ENCODE measurements at regions not wholly inside any gene's neighbourhood (a gene's known extent, or its start where the extent isn't known, plus 50 kb on each side); places are given as distances from the start of the nearest gene placed in this dataset.

DNA sequence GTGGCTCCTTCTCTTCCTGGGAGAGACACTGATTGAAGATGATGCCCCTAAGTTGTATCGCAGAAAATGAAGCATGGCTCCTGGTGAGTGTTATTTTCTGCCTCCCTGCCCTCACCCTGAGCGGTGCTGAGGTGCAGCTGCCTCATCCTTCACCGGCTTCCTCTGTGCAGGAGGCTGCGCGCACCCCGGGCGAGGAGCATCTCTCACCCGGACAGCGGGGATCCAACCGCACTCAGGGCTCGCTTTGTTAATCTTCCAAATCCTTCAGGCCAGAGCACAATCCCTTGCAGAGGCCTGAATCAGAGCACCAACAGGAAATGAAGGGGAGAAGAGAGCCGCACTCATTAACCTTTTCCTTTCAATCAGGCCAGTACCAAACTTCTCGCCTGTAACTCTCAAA lies 910.3 kb downstream of the CCSER2 start:
- TF ChIP-seq ZNF132 (tag by site-specific recombination; IDR thresholded peaks at IDR 0.05; ENCODE audit: borderline replicate concordance) (no peak), ZBTB7A (tag by site-specific recombination; IDR thresholded peaks at IDR 0.05; ENCODE audit: low read depth) (no peak), YY2 (tag by site-specific recombination; IDR thresholded peaks at IDR 0.05) (no peak), ZNF10 (tag by site-specific recombination; IDR thresholded peaks at IDR 0.05) (no peak), ZNF311 (tag by site-specific recombination; IDR thresholded peaks at IDR 0.05; ENCODE audit: borderline replicate concordance) (no peak), KLF16 (tag by site-specific recombination; IDR thresholded peaks at IDR 0.05) (no peak), TRIM28 (IDR thresholded peaks at IDR 0.05; ENCODE audit: borderline replicate concordance, low read length) (no peak)
- TF ChIP-seq, protein P1, sequence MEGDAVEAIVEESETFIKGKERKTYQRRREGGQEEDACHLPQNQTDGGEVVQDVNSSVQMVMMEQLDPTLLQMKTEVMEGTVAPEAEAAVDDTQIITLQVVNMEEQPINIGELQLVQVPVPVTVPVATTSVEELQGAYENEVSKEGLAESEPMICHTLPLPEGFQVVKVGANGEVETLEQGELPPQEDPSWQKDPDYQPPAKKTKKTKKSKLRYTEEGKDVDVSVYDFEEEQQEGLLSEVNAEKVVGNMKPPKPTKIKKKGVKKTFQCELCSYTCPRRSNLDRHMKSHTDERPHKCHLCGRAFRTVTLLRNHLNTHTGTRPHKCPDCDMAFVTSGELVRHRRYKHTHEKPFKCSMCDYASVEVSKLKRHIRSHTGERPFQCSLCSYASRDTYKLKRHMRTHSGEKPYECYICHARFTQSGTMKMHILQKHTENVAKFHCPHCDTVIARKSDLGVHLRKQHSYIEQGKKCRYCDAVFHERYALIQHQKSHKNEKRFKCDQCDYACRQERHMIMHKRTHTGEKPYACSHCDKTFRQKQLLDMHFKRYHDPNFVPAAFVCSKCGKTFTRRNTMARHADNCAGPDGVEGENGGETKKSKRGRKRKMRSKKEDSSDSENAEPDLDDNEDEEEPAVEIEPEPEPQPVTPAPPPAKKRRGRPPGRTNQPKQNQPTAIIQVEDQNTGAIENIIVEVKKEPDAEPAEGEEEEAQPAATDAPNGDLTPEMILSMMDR (tag by site-specific recombination; IDR thresholded peaks at IDR 0.05), result no peak
- TF ChIP-seq, protein P2, sequence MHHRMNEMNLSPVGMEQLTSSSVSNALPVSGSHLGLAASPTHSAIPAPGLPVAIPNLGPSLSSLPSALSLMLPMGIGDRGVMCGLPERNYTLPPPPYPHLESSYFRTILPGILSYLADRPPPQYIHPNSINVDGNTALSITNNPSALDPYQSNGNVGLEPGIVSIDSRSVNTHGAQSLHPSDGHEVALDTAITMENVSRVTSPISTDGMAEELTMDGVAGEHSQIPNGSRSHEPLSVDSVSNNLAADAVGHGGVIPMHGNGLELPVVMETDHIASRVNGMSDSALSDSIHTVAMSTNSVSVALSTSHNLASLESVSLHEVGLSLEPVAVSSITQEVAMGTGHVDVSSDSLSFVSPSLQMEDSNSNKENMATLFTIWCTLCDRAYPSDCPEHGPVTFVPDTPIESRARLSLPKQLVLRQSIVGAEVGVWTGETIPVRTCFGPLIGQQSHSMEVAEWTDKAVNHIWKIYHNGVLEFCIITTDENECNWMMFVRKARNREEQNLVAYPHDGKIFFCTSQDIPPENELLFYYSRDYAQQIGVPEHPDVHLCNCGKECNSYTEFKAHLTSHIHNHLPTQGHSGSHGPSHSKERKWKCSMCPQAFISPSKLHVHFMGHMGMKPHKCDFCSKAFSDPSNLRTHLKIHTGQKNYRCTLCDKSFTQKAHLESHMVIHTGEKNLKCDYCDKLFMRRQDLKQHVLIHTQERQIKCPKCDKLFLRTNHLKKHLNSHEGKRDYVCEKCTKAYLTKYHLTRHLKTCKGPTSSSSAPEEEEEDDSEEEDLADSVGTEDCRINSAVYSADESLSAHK (tag by site-specific recombination; IDR thresholded peaks at IDR 0.05), result no peak
- TF ChIP-seq, protein P3, sequence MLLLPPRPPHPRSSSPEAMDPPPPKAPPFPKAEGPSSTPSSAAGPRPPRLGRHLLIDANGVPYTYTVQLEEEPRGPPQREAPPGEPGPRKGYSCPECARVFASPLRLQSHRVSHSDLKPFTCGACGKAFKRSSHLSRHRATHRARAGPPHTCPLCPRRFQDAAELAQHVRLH (tag by site-specific recombination; IDR thresholded peaks at IDR 0.05), result no peak
